Keratinocyte (primary cell): ENCODE measurements at regions not wholly inside any gene's neighbourhood (a gene's known extent, or its start where the extent isn't known, plus 50 kb on each side); places are given as distances from the start of the nearest gene placed in this dataset.
"Not testable (repeated sequence)": the region's sequence is repeated elsewhere in the genome, so short reads cannot be mapped to it uniquely, and the experiment has no call there.

Source experiments
- DNase-seq: peaks from one replicate; pipeline ENCODE4 v3.0.0-alpha.2; 2011; ENCODE audit warnings: low read depth, missing footprints, low spot score
- FAIRE-seq: peaks from 2 replicates; lab custom pipeline; 2011; peaks lifted over from hg19 to GRCh38; lab: Jason Lieb, UNC
- H2AFZ ChIP-seq: 2 replicates; pipeline ENCODE4 v1.6.0; 2012; ENCODE audit warnings: low read length, control low read depth, inconsistent platforms; ENCODE audit not compliant: control insufficient read depth
- H3K27ac ChIP-seq: 2 replicates; pipeline ENCODE4 v1.5.1; 2011; ENCODE audit warnings: low read length; ENCODE audit not compliant: control insufficient read depth, insufficient read depth
- H3K27me3 ChIP-seq: 3 replicates; pipeline ENCODE4 v1.6.0; 2011; ENCODE audit warnings: low read length; ENCODE audit not compliant: control insufficient read depth, insufficient read depth; ENCODE audit errors: extremely low read depth
- H3K36me3 ChIP-seq, 2 experiments: 2 replicates in 1 of 2; 3 replicates in 1 of 2; pipeline ENCODE4 v1.5.1; 2011; ENCODE audit warnings: low read length in 2 of 2, mild to moderate bottlenecking in 1 of 2; ENCODE audit not compliant: control insufficient read depth in 2 of 2, insufficient read depth in 2 of 2; ENCODE audit errors: extremely low read depth in 1 of 2
- H3K4me1 ChIP-seq: 3 replicates; pipeline ENCODE4 v1.5.1; 2011; ENCODE audit warnings: low read length; ENCODE audit not compliant: control insufficient read depth, insufficient read depth; ENCODE audit errors: extremely low read depth
- H3K4me2 ChIP-seq: 3 replicates; pipeline ENCODE4 v1.6.0; 2011; ENCODE audit warnings: low read depth, low read length; ENCODE audit not compliant: control insufficient read depth, insufficient read depth; ENCODE audit errors: extremely low read depth
- H3K4me3 ChIP-seq, 3 experiments: fragments of 200-600 bp in 1 of 3; sonication (generic) in 1 of 3; 2 replicates in 2 of 3; 3 replicates in 1 of 3; pipeline ENCODE4 v1.5.1; 2011 to 2016; ENCODE audit warnings: low read length in 3 of 3, mild to moderate bottlenecking in 3 of 3, control low read depth in 2 of 3, inconsistent platforms in 1 of 3, low read depth in 1 of 3, mixed read lengths in 1 of 3, mixed run types in 1 of 3, moderate library complexity in 1 of 3; ENCODE audit not compliant: control insufficient read depth in 2 of 3, insufficient read depth in 2 of 3; ENCODE audit errors: extremely low read depth in 1 of 3
- H3K79me2 ChIP-seq: 2 replicates; pipeline ENCODE4 v1.6.0; 2012; ENCODE audit warnings: low read length; ENCODE audit not compliant: control insufficient read depth, insufficient read depth
- H3K9ac ChIP-seq: 3 replicates; pipeline ENCODE4 v1.6.0; 2011; ENCODE audit warnings: low read length; ENCODE audit not compliant: control insufficient read depth, insufficient read depth; ENCODE audit errors: extremely low read depth
- H3K9me1 ChIP-seq: 3 replicates; pipeline ENCODE4 v1.6.0; 2011; ENCODE audit warnings: low read length; ENCODE audit not compliant: control insufficient read depth, insufficient read depth; ENCODE audit errors: extremely low read depth
- H3K9me3 ChIP-seq: 2 replicates; pipeline ENCODE4 v1.5.1; 2012; ENCODE audit warnings: low read depth, low read length; ENCODE audit not compliant: control insufficient read depth
- H4K20me1 ChIP-seq: 3 replicates; pipeline ENCODE4 v1.6.0; 2011; ENCODE audit warnings: low read length; ENCODE audit not compliant: control insufficient read depth, insufficient read depth; ENCODE audit errors: extremely low read depth
- dilution Hi-C: fragments of 300-500 bp; cut with MboI; formaldehyde crosslinking; loops from one replicate; pipeline ENCODE4 v1.7.0; 2020; ENCODE audit warnings: low sequenced_read_pairs; ENCODE audit not compliant: extremely low pct_ligation_motif_present

DNA sequence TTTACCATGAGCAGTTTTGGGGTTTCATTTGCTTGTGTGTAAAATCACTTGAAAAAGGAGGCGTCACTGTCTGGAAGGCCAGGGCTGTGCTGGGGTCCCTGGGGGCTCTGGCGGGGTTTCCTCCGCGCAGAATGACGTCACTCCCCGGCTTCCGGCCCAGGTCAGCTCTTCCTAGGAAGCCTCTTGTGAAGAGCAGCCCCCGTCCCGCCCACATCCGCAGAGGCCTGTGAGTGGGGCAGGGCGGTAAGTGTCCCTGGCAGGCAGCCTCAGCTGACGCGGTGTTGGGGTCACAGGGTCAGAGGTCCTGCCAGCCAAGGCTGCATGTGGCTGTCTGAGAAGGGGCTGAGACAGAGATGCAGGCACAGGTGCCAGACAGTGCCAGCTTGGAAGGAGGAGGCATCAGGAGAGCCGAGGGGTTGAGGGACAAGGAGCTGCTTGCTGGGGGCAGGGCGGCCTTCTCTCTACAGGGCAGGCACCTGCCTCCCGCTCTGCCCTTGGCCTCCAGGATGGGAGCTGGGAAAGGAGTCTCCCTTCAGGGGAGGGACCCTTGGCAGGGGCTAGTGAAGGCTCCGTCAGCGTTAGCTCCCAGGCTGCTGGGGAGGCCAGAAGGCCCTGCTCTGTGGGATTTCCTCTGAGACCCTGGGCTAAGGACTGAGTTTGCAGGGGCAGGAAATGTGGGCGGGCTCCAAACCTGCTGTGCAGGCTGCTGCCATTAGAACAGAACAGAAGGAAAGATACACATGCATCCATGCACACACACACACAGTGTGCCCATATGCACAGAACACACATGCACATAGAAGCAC, 3951.6 kb upstream of the TPTE start:
- FAIRE-seq, H3K36me3 ChIP-seq, H3K27ac ChIP-seq, H3K9me1 ChIP-seq, H3K4me2 ChIP-seq, H3K4me1 ChIP-seq, H3K79me2 ChIP-seq, H3K9ac ChIP-seq, dilution Hi-C loops, H2AFZ ChIP-seq, H3K4me3 ChIP-seq, H3K9me3 ChIP-seq, H4K20me1 ChIP-seq, H3K27me3 ChIP-seq, DNase-seq: not testable (repeated sequence)

DNA sequence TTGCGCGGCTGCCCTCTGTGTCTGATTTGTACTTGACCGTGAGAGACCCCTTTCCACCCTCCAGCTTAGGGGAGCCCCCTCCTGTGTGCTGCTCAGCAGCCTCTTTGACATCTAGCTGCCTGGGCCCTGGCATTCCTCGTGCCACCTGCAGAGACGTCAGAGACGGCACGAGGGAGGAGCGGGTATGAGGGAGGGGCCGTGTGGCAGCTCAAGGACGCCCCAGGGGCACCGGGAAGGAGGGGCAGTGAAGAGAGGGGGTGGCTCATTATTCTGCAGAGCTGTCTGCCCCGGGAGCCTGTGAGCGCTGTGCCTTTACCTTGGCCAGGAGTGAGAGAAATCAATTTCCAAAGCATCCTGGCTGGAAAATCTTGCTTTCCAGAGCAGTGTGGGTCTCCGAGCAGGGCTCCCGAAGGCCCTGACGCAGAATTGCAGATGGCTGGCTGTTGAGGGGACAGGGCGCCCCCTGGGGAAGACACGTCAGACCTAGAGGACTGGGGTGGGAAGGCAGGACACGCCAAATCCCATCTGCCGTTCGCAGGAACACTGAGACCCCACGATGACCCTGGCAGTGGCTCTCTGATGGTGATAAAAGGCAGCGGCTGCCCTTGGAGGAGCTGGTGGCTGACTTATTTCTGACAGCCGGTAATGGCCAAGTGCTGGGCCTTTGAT, 3950.5 kb upstream of the TPTE start:
- H3K9me1 ChIP-seq, H3K27me3 ChIP-seq, dilution Hi-C loops, H2AFZ ChIP-seq, H3K36me3 ChIP-seq, DNase-seq, H3K4me2 ChIP-seq, H3K9me3 ChIP-seq, H3K79me2 ChIP-seq, FAIRE-seq, H3K4me1 ChIP-seq, H3K4me3 ChIP-seq, H3K9ac ChIP-seq, H3K27ac ChIP-seq, H4K20me1 ChIP-seq: not testable (repeated sequence)

DNA sequence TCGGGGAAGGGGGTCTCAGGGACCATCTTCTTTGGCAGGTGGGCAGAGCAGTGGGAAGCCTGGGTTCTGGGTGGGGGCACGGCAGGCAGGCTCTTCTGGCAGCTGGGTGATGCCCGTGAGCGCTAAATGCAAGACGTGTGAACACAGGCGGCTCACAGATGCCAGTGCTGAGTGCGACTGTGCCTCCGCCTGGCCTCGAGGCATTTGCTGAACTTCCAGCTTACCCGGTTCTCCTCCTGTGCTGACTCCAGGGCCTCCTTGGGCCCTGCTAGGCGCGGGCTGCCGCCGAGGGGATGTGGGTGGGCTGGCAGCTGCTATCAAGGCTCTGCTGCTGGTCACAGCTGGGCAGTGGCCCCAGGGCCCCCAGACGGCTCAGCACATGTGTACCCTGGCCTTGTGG, 3947.8 kb upstream of the TPTE start:
- H2AFZ ChIP-seq, H3K9ac ChIP-seq, H3K36me3 ChIP-seq, H4K20me1 ChIP-seq, FAIRE-seq, H3K4me1 ChIP-seq, H3K9me3 ChIP-seq, H3K9me1 ChIP-seq, H3K4me3 ChIP-seq, H3K27me3 ChIP-seq, H3K27ac ChIP-seq, H3K4me2 ChIP-seq, DNase-seq, dilution Hi-C loops, H3K79me2 ChIP-seq: not testable (repeated sequence)

DNA sequence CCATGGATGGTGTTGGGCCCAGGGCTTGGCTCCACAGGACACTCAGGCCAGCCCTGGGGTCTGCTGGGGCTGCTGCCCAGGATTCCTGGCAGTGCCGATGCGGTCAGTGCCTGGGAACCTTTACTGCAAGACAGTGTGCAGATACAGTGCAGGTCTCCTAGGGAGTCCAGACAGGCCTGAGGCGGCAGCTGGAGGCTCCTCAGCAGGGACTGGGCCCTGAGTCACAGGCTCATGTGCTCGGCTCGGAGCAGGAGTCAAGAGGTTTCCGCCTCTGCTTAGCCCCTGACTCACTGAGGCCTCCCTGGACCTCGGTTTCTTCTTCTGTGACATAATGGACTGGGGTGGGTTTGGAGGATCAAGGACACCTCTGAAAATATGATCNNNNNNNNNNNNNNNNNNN, 3941.6 kb upstream of the TPTE start:
- H3K27ac ChIP-seq, FAIRE-seq, H3K9ac ChIP-seq, H3K4me2 ChIP-seq, H3K9me3 ChIP-seq, H4K20me1 ChIP-seq, H3K36me3 ChIP-seq, DNase-seq, H3K79me2 ChIP-seq, H3K4me3 ChIP-seq, H3K9me1 ChIP-seq, H2AFZ ChIP-seq, H3K27me3 ChIP-seq, dilution Hi-C loops, H3K4me1 ChIP-seq: not testable (repeated sequence)
